IMR-90 (cell line): ENCODE measurements at regions not wholly inside any gene's neighbourhood (a gene's known extent, or its start where the extent isn't known, plus 50 kb on each side); places are given as distances from the start of the nearest gene placed in this dataset.

Source experiments
- ATAC-seq: fragments of 200-7000 bp; cut with Tn5 transposase; 2 replicates; pipeline ENCODE4 v1.9.1; 2020; ENCODE audit warnings: low read depth, mild to moderate bottlenecking, moderate library complexity
- BruUV-seq: library from RNA; stranded (reverse); fragments of 400-500 nt; replicated peaks from 2 replicates; lab custom pipeline; 2021; lab: Mats Ljungman, UMichigan
- CTCF ChIA-PET: fragments of 300-600 bp; formaldehyde crosslinking; extraction: SDS; loops from one replicate; lab custom pipeline; 2021; ENCODE audit warnings: antibody characterized with exemption; lab: Yijun Ruan, JAX
- POLR2A ChIA-PET: fragments of 300-600 bp; sonication (Branson Sonifier 250); formaldehyde crosslinking; loops from one replicate; lab custom pipeline; 2022; ENCODE audit warnings: antibody characterized with exemption; ENCODE audit not compliant: unreplicated experiment; lab: Charles Lee
- DNase-seq: peaks from one replicate; pipeline ENCODE4 v3.0.0; 2013
- H2AFZ ChIP-seq: replicated peaks from 2 replicates; pipeline ENCODE3; 2013; ENCODE audit warnings: low read length, mild to moderate bottlenecking; ENCODE audit not compliant: poor library complexity
- H2AK5ac ChIP-seq: 2 replicates; pipeline ENCODE4 v1.6.1; 2013; ENCODE audit warnings: low read depth, low read length, inconsistent platforms
- H2AK9ac ChIP-seq: replicated peaks from 2 replicates; pipeline ENCODE3; 2013; ENCODE audit warnings: mild to moderate bottlenecking, low read depth, low read length, moderate library complexity; ENCODE audit not compliant: poor library complexity
- H2BK120ac ChIP-seq: 2 replicates; pipeline ENCODE4 v1.6.1; 2013; ENCODE audit warnings: low read depth, low read length, inconsistent platforms
- H2BK15ac ChIP-seq: 3 replicates; pipeline ENCODE4 v1.6.1; 2013; ENCODE audit warnings: low read depth, low read length, inconsistent platforms
- H2BK20ac ChIP-seq: 2 replicates; pipeline ENCODE4 v1.6.1; 2013; ENCODE audit warnings: low read depth, mild to moderate bottlenecking, inconsistent platforms, low read length, moderate library complexity
- H2BK5ac ChIP-seq: 2 replicates; pipeline ENCODE4 v1.6.1; 2013; ENCODE audit warnings: mild to moderate bottlenecking, low read depth, low read length, inconsistent platforms; ENCODE audit not compliant: poor library complexity, severe bottlenecking
- H3K14ac ChIP-seq: replicated peaks from 2 replicates; pipeline ENCODE4 v1.6.1; 2013; ENCODE audit warnings: low read depth, low read length, inconsistent platforms
- H3K18ac ChIP-seq: 2 replicates; pipeline ENCODE4 v1.6.1; 2013; ENCODE audit warnings: low read depth, low read length, control low read depth
- H3K23ac ChIP-seq: 2 replicates; pipeline ENCODE4 v1.6.1; 2013; ENCODE audit warnings: low read depth, low read length, inconsistent platforms
- H3K27ac ChIP-seq: 2 replicates; pipeline ENCODE4 v1.5.1; 2013; ENCODE audit warnings: mild to moderate bottlenecking, control low read depth, low read length; ENCODE audit not compliant: insufficient read depth
- H3K27me3 ChIP-seq: 2 replicates; pipeline ENCODE4 v1.6.1; 2013; ENCODE audit warnings: low read length; ENCODE audit not compliant: control insufficient read depth, insufficient read depth
- H3K36me3 ChIP-seq: 2 replicates; pipeline ENCODE4 v1.6.1; 2013; ENCODE audit warnings: low read length, mixed read lengths; ENCODE audit not compliant: control insufficient read depth, insufficient read depth
- H3K4ac ChIP-seq: 2 replicates; pipeline ENCODE4 v1.6.1; 2013; ENCODE audit warnings: low read depth, low read length, inconsistent platforms
- H3K4me1 ChIP-seq: 2 replicates; pipeline ENCODE4 v1.6.1; 2013; ENCODE audit warnings: low read length, mixed read lengths; ENCODE audit not compliant: control insufficient read depth, insufficient read depth
- H3K4me2 ChIP-seq: 2 replicates; pipeline ENCODE4 v1.6.1; 2013; ENCODE audit warnings: low read depth, mild to moderate bottlenecking, control low read depth, low read length, moderate library complexity
- H3K4me3 ChIP-seq: 2 replicates; pipeline ENCODE4 v1.5.1; 2013; ENCODE audit warnings: low read depth, mild to moderate bottlenecking, control low read depth, low read length, moderate library complexity; ENCODE audit not compliant: insufficient read depth
- H3K56ac ChIP-seq: 2 replicates; pipeline ENCODE4 v1.6.1; 2013; ENCODE audit warnings: low read length, inconsistent platforms; ENCODE audit not compliant: insufficient read depth; ENCODE audit errors: extremely low read depth
- H3K79me1 ChIP-seq, 2 experiments: 2 replicates each; pipeline ENCODE4 v1.6.1; 2013; ENCODE audit warnings: low read length in 2 of 2, inconsistent platforms in 1 of 2, low read depth in 1 of 2
- H3K9ac ChIP-seq: 2 replicates; pipeline ENCODE4 v1.6.1; 2013; ENCODE audit warnings: low read depth, low read length, control low read depth
- H3K9me1 ChIP-seq: 2 replicates; pipeline ENCODE4 v1.6.1; 2013; ENCODE audit warnings: low read length, inconsistent platforms; ENCODE audit not compliant: insufficient read depth
- H3K9me3 ChIP-seq: 2 replicates; pipeline ENCODE4 v1.6.1; 2013; ENCODE audit warnings: low read length; ENCODE audit not compliant: control insufficient read depth, insufficient read depth
- H4K20me1 ChIP-seq: 2 replicates; pipeline ENCODE4 v1.6.1; 2013; ENCODE audit warnings: low read length, inconsistent platforms; ENCODE audit not compliant: insufficient read depth
- H4K5ac ChIP-seq: 2 replicates; pipeline ENCODE4 v1.6.1; 2013; ENCODE audit warnings: mild to moderate bottlenecking, low read depth, low read length, control low read depth
- H4K8ac ChIP-seq, 2 experiments: 2 replicates each; pipeline ENCODE4 v1.6.1; 2013; ENCODE audit warnings: low read depth in 2 of 2, low read length in 2 of 2, control low read depth in 1 of 2, inconsistent platforms in 1 of 2
- H4K91ac ChIP-seq: 2 replicates; pipeline ENCODE4 v1.6.1; 2013; ENCODE audit warnings: low read depth, low read length, inconsistent platforms; ENCODE audit not compliant: insufficient read depth
- BHLHE40 ChIP-seq: fragments of 150-350 bp; IDR thresholded peaks from 2 replicates; pipeline ENCODE4 v1.6.1; 2016; ENCODE audit warnings: mild to moderate bottlenecking, low read depth, low read length
- CEBPB ChIP-seq: IDR thresholded peaks from 2 replicates; pipeline ENCODE4 v1.6.1; 2012; ENCODE audit warnings: low read depth, low read length, improper control_type of control experiment
- CHD1 ChIP-seq: IDR thresholded peaks from 2 replicates; pipeline ENCODE4 v1.6.1; 2012; ENCODE audit warnings: low read depth, low read length, improper control_type of control experiment
- CTCF ChIP-seq: conservative IDR thresholded peaks from 2 replicates; pipeline ENCODE4 v1.5.1; 2012; ENCODE audit warnings: mild to moderate bottlenecking, low read depth, low read length, improper control_type of control experiment
- ELK1 ChIP-seq: fragments of 150-350 bp; IDR thresholded peaks from 2 replicates; pipeline ENCODE4 v1.6.1; 2016; ENCODE audit warnings: low read depth, mild to moderate bottlenecking, low read length, moderate library complexity, borderline replicate concordance
- FOS ChIP-seq: fragments of 150-350 bp; IDR thresholded peaks from 2 replicates; pipeline ENCODE4 v1.6.1; 2016; ENCODE audit warnings: low read depth, low read length
- MAFK ChIP-seq: IDR thresholded peaks from 2 replicates; pipeline ENCODE4 v1.6.1; 2012; ENCODE audit warnings: low read depth, low read length, improper control_type of control experiment
- MAZ ChIP-seq: IDR thresholded peaks from 2 replicates; pipeline ENCODE4 v1.6.1; 2012; ENCODE audit warnings: low read depth, mild to moderate bottlenecking, low read length, improper control_type of control experiment, moderate library complexity, borderline replicate concordance
- MXI1 ChIP-seq: IDR thresholded peaks from 2 replicates; pipeline ENCODE4 v1.6.1; 2012; ENCODE audit warnings: low read depth, mild to moderate bottlenecking, low read length, moderate library complexity, borderline replicate concordance
- NFE2L2 ChIP-seq: fragments of 150-350 bp; IDR thresholded peaks from 2 replicates; pipeline ENCODE4 v1.6.1; 2016; ENCODE audit warnings: low read depth, mild to moderate bottlenecking, low read length
- POLR2A ChIP-seq: IDR thresholded peaks from 2 replicates; pipeline ENCODE4 v1.6.1; 2012; ENCODE audit warnings: mild to moderate bottlenecking, low read depth, low read length
- RAD21 ChIP-seq: IDR thresholded peaks from 2 replicates; pipeline ENCODE4 v1.6.1; 2012; ENCODE audit warnings: low read length, improper control_type of control experiment
- RCOR1 ChIP-seq: IDR thresholded peaks from 2 replicates; pipeline ENCODE4 v1.6.1; 2012; ENCODE audit warnings: mild to moderate bottlenecking, low read length, improper control_type of control experiment; ENCODE audit not compliant: insufficient replicate concordance
- RFX5 ChIP-seq: IDR thresholded peaks from 2 replicates; pipeline ENCODE4 v1.8.0; 2012; ENCODE audit warnings: low read depth, mild to moderate bottlenecking, low read length, moderate library complexity
- SMC3 ChIP-seq: fragments of 150-350 bp; IDR thresholded peaks from 2 replicates; pipeline ENCODE4 v1.6.1; 2016; ENCODE audit warnings: low read depth, mild to moderate bottlenecking, antibody characterized with exemption, low read length, moderate library complexity
- USF2 ChIP-seq: fragments of 150-350 bp; IDR thresholded peaks from 2 replicates; pipeline ENCODE4 v1.6.1; 2017; ENCODE audit warnings: mild to moderate bottlenecking, antibody characterized with exemption, low read length, low read depth
- dilution Hi-C: fragments of 300-500 bp; cut with HindIII; formaldehyde crosslinking; loops from one replicate; pipeline ENCODE4 v1.14.3; 2018; ENCODE audit warnings: low sequenced_read_pairs; ENCODE audit not compliant: unreplicated experiment
- in situ Hi-C: fragments of 300-500 bp; cut with MboI; formaldehyde crosslinking; loops from 3 replicates; pipeline ENCODE4 v1.14.3; 2019; ENCODE audit warnings: low sequenced_read_pairs, inconsistent platforms, mixed read lengths
- intact Hi-C: fragments of 100-400 bp; cut with micrococcal nuclease; formaldehyde crosslinking; loops from 2 replicates; pipeline ENCODE4 v1.10.0; 2022

GRCh38 chr13:75008926-75009325 is 473.0 kb downstream of the TBC1D4 start:
- no TSS peak for BruUV-seq
- DNase-seq: no peak
- Histone ChIP-seq H2AK5ac (no peak overlapping the region), H2BK20ac (no peak overlapping the region), H3K9me3 (no peaks in the 10 kb centered on the region), H2AFZ (no peak overlapping the region), H3K14ac (no peak overlapping the region), H2BK15ac (no peak overlapping the region), H2BK5ac (no peak overlapping the region), H3K36me3 (no peaks in the 10 kb centered on the region), H3K79me1 (no peaks in the 10 kb centered on the region), H3K9me1 (no peaks in the 10 kb centered on the region), H3K56ac (no peak overlapping the region), H3K4me2 (no peak overlapping the region), H4K91ac (no peak overlapping the region), H3K27ac (no peak overlapping the region), H2BK120ac (no peak overlapping the region), H3K4ac (no peak overlapping the region), H3K4me3 (no peak overlapping the region), H4K8ac (no peak overlapping the region), H3K27me3 (no peaks in the 10 kb centered on the region), H2AK9ac (no peak overlapping the region), H3K23ac (no peak overlapping the region), H4K20me1 (no peaks in the 10 kb centered on the region), H4K5ac (no peak overlapping the region), H3K9ac (no peak overlapping the region), H3K18ac (no peak overlapping the region), H3K4me1 (no peaks in the 10 kb centered on the region)
- TF ChIP-seq MAZ (no peak), FOS (no peak), CTCF (no peak), ELK1 (no peak), POLR2A (no peak), RCOR1 (no peak), CEBPB (no peak), RAD21 (no peak), SMC3 (no peak), MXI1 (no peak), BHLHE40 (no peak), NFE2L2 (no peak), USF2 (no peak), MAFK (no peak), CHD1 (no peak), RFX5 (no peak)
- ChIA-PET POLR2A (no interaction called here), CTCF (no interaction called here)
- no peak for ATAC-seq
- dilution Hi-C loops: no loop called here
- intact Hi-C loops: no loop called here
- in situ Hi-C loops: no loop called here
